CD4-positive, alpha-beta T cell treated with Interleukin-17A for 1 hour (primary cell): ENCODE measurements at regions not wholly inside any gene's neighbourhood (a gene's known extent, or its start where the extent isn't known, plus 50 kb on each side); places are given as distances from the start of the nearest gene placed in this dataset.

ENCODE experiments used
- DNase-seq: peaks from one replicate; pipeline ENCODE4 v3.0.0-alpha.2; 2020

- DNase-seq: no peak
Measured at GRCh38 chr11:134522782-134523570, 110.9 kb upstream of the B3GAT1 start.

- DNase-seq: no peak
Measured at GRCh38 chr11:134521452-134522289, 109.6 kb upstream of the B3GAT1 start.

GRCh38 chr11:134521001-134521400, 109.0 kb upstream of the B3GAT1 start:
- no peak for DNase-seq

- no peak for DNase-seq
Measured at GRCh38 chr11:134519788-134520187, 107.7 kb upstream of the B3GAT1 start.

- no peak for DNase-seq
Measured at GRCh38 chr11:134519390-134519750, 107.3 kb upstream of the B3GAT1 start.

- DNase-seq: no peak
Measured at GRCh38 chr11:134518616-134519389, 106.8 kb upstream of the B3GAT1 start.

GRCh38 chr11:134517621-134518293, 105.7 kb upstream of the B3GAT1 start:
- no peak for DNase-seq

GRCh38 chr11:134517115-134517514, 105.1 kb upstream of the B3GAT1 start:
- no peak for DNase-seq

- DNase-seq: no peak
Measured at GRCh38 chr11:134516529-134516928, 104.5 kb upstream of the B3GAT1 start.

- no peak for DNase-seq
Measured at GRCh38 chr11:134515081-134515960, 103.3 kb upstream of the B3GAT1 start.

GRCh38 chr11:134514354-134514951, 102.4 kb upstream of the B3GAT1 start:
- DNase-seq: no peak

GRCh38 chr11:134513585-134514120, 101.6 kb upstream of the B3GAT1 start:
- no peak for DNase-seq

GRCh38 chr11:134512571-134513538, 100.8 kb upstream of the B3GAT1 start:
- no peak for DNase-seq

GRCh38 chr11:134512061-134512460, 100.0 kb upstream of the B3GAT1 start:
- no peak for DNase-seq

- no peak for DNase-seq
Measured at GRCh38 chr11:134511255-134511654, 99.2 kb upstream of the B3GAT1 start.

GRCh38 chr11:134510233-134511040, 98.4 kb upstream of the B3GAT1 start:
- DNase-seq: no peak

GRCh38 chr11:134509381-134510232, 97.6 kb upstream of the B3GAT1 start:
- no peak for DNase-seq
